NCI-H345 (cell line): ENCODE measurements at regions not wholly inside any gene's neighbourhood (a gene's known extent, or its start where the extent isn't known, plus 50 kb on each side); places are given as distances from the start of the nearest gene placed in this dataset.
"Not testable (repeated sequence)": the region's sequence is repeated elsewhere in the genome, so short reads cannot be mapped to it uniquely, and the experiment has no call there.

Source experiments
- DNase-seq: peaks from one replicate; lab custom pipeline; 2025; lab: John Stamatoyannopoulos, UW

- DNase-seq = no peak
These were observed 238.0 kb downstream of the ENC1 start for GRCh38 chr5:74402553-74402952.

- DNase-seq = no peak
These were observed 238.6 kb downstream of the ENC1 start for GRCh38 chr5:74401946-74402320.

GRCh38 chr5:74401281-74401945 lies 239.1 kb downstream of the ENC1 start:
- DNase-seq = no peak

- no peak for DNase-seq
These were observed 240.5 kb downstream of the ENC1 start for GRCh38 chr5:74400067-74400466.

- DNase-seq = no peak
These were observed 243.5 kb downstream of the ENC1 start for GRCh38 chr5:74396913-74397622.

GRCh38 chr5:74394916-74395880 lies 245.3 kb downstream of the ENC1 start:
- no peak for DNase-seq

GRCh38 chr5:74394528-74394915 lies 246.0 kb downstream of the ENC1 start:
- DNase-seq = no peak

GRCh38 chr5:74393943-74394342 lies 246.6 kb downstream of the ENC1 start:
- DNase-seq = no peak

GRCh38 chr5:74392711-74393351 lies 247.7 kb downstream of the ENC1 start:
- no peak for DNase-seq

GRCh38 chr5:74391410-74391809 lies 249.1 kb downstream of the ENC1 start:
- DNase-seq = no peak

- DNase-seq = no peak
These were observed 249.7 kb downstream of the ENC1 start for GRCh38 chr5:74390822-74391221.

- DNase-seq = no peak
These were observed 250.3 kb downstream of the ENC1 start for GRCh38 chr5:74390306-74390637.

- DNase-seq = no peak
These were observed 250.8 kb downstream of the ENC1 start for GRCh38 chr5:74389531-74390305.

- not testable (repeated sequence) for DNase-seq
These were observed 252.1 kb downstream of the ENC1 start for GRCh38 chr5:74388411-74388810.

- DNase-seq = no peak
These were observed 253.8 kb downstream of the ENC1 start for GRCh38 chr5:74386571-74387334.

- DNase-seq = no peak
These were observed 255.7 kb downstream of the ENC1 start for GRCh38 chr5:74384851-74385250.

- no peak for DNase-seq
These were observed 257.4 kb downstream of the ENC1 start for GRCh38 chr5:74382987-74383593.

GRCh38 chr5:74382123-74382855 lies 258.2 kb downstream of the ENC1 start:
- no peak for DNase-seq

- no peak for DNase-seq
These were observed 260.3 kb downstream of the ENC1 start for GRCh38 chr5:74380193-74380592.

GRCh38 chr5:74378464-74378863 lies 262.1 kb downstream of the ENC1 start:
- no peak for DNase-seq
